Endothelial cell of umbilical vein (primary cell): ENCODE measurements at regions not wholly inside any gene's neighbourhood (a gene's known extent, or its start where the extent isn't known, plus 50 kb on each side); places are given as distances from the start of the nearest gene placed in this dataset.

Experiments
- JUN ChIP-seq: IDR thresholded peaks from 2 replicates; pipeline ENCODE4 v1.6.1; 2011; ENCODE audit warnings: borderline replicate concordance, low read depth; ENCODE audit not compliant: insufficient read length, insufficient read depth
- MYC ChIP-seq: IDR thresholded peaks from one replicate; pipeline ENCODE4 v1.6.1; 2011; ENCODE audit warnings: mild to moderate bottlenecking, low read depth, low read length
- POLR2A ChIP-seq: IDR thresholded peaks from 2 replicates; pipeline ENCODE4 v1.6.1; 2012; ENCODE audit warnings: low read depth, mild to moderate bottlenecking, control low read depth, low read length

GRCh38 chr12:113751513-113751912 lies 214.6 kb downstream of the RBM19 start:
- TF ChIP-seq MYC (no peak), JUN (no peak), POLR2A (no peak)
